ENCODE measurements at regions not wholly inside any gene's neighbourhood (a gene's known extent, or its start where the extent isn't known, plus 50 kb on each side); places are given as distances from the start of the nearest gene placed in this dataset.

DNA sequence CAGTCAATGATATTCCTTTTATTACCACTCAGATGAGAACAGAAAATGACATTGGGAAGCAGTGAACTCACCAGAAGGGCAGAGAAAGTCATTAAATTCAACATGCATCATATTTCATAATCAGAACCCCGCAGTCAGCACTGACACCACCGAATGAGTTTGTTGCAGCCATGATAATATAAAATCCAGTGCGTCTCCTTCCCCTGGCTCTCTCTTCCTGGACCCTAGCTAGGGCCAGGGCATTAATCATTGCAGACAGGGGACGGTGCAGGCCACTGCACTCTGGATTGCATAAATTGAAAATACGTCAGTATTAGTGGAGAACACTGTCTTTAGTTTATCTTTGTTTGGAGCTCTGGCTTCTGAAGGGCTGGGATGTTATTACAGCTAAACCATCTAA is 931.5 kb downstream of the TYW1 start:
- no peak overlapping the region for H2BK5ac ChIP-seq (ENCODE audit: low read depth, low read length)
- H4K8ac ChIP-seq (ENCODE audit: extremely low read depth, insufficient read depth, low read length) = no peak overlapping the region
- POLR2A ChIA-PET (ENCODE audit: partially characterized antibody) = no interaction called here
- no peak overlapping the region for H3K4me2 ChIP-seq (ENCODE audit: insufficient read depth in 1 of 2, low read depth in 2 of 2, low read length in 2 of 2)
- H4K91ac ChIP-seq (replicated peaks; ENCODE audit: insufficient read length, low read length) = no peak overlapping the region
- CTCF ChIA-PET (ENCODE audit: partially characterized antibody) = interaction anchor here (1.1 kb wide), 1 partner anchor 16 kb away, joined by 4 read pairs; no protein-coding TSS in a partner anchor
- no peak overlapping the region for H2AFZ ChIP-seq (ENCODE audit: low read length)
- no peak overlapping the region for H3K18ac ChIP-seq (ENCODE audit: extremely low read depth, low read length)
- no peaks in the 10 kb centered on the region for H3K36me3 ChIP-seq (ENCODE audit: control insufficient read depth in 2 of 4, insufficient read depth in 4 of 4, low read length in 3 of 4)
- H2BK120ac ChIP-seq (replicated peaks; ENCODE audit: low read depth, low read length) = no peak overlapping the region
- no peak overlapping the region for H3K27ac ChIP-seq (ENCODE audit: low read depth, low read length)
- no peak overlapping the region for H2BK12ac ChIP-seq (ENCODE audit: low read depth, low read length)
- H4K20me1 ChIP-seq (replicated peaks in 1 of 2; ENCODE audit: control insufficient read depth in 1 of 2, insufficient read depth in 2 of 2, low read length in 2 of 2) = no peaks in the 10 kb centered on the region
- H3K4me3 ChIP-seq (ENCODE audit: extremely low read depth in 1 of 4, insufficient read depth in 2 of 4, low read depth in 3 of 4, low read length in 4 of 4) = no peak overlapping the region
- no peak overlapping the region for H4K5ac ChIP-seq (ENCODE audit: insufficient read length, low read depth, low read length)
- H3K14ac ChIP-seq (ENCODE audit: insufficient read length) = no peak overlapping the region
- H2BK15ac ChIP-seq (ENCODE audit: low read length) = no peak overlapping the region
- no peaks in the 10 kb centered on the region for H3K79me1 ChIP-seq (ENCODE audit: low read depth, low read length)
- no peaks in the 10 kb centered on the region for H3K4me1 ChIP-seq (replicated peaks in 1 of 4; ENCODE audit: control insufficient read depth in 3 of 4, insufficient read depth in 4 of 4, low read length in 3 of 4)
- no peaks in the 10 kb centered on the region for H3K23me2 ChIP-seq (ENCODE audit: low read depth, low read length)
- FAIRE-seq (no peak), DNase-seq (ENCODE audit: low read depth in 1 of 2, low spot score in 2 of 2) (no peak)
- H2AK5ac ChIP-seq (ENCODE audit: low read depth, low read length) = no peak overlapping the region
- H3K79me2 ChIP-seq (ENCODE audit: control insufficient read depth in 1 of 2, insufficient read depth in 2 of 2, low read length in 2 of 2) = no peaks in the 10 kb centered on the region
- H3K4ac ChIP-seq (replicated peaks; ENCODE audit: insufficient read length, low read depth, low read length) = no peak overlapping the region
- no peaks in the 10 kb centered on the region for H3K27me3 ChIP-seq (replicated peaks in 1 of 4; ENCODE audit: control insufficient read depth in 3 of 4, extremely low read depth in 1 of 4, insufficient read depth in 3 of 4, low read length in 3 of 4)
- no peak overlapping the region for H3K56ac ChIP-seq (replicated peaks; ENCODE audit: insufficient read length, low read depth, low read length)
- WGBS, 2 experiments (ENCODE audit: extremely low coverage in 1 of 2, insufficient coverage in 1 of 2, insufficient read length in 1 of 2, insufficient replicate concordance in 2 of 2, low coverage in 1 of 2, low lambda C conversion rate in 2 of 2, missing lambda C conversion rate in 1 of 2) = 92% methylated on average over 5 of the region's 5 CpGs; no CpG with 5 or more reads in 1 of the 2 experiments
- no peak overlapping the region for H2BK20ac ChIP-seq (ENCODE audit: low read length)
- H3K9me3 ChIP-seq (ENCODE audit: insufficient read depth in 2 of 2, low read depth in 1 of 2, low read length in 1 of 2) = no peaks in the 10 kb centered on the region
- H3K9ac ChIP-seq (replicated peaks in 1 of 4; ENCODE audit: extremely low read depth in 1 of 4, low read depth in 3 of 4, low read length in 3 of 4) = no peak overlapping the region
- no peak overlapping the region for H3K23ac ChIP-seq (ENCODE audit: insufficient read length)
- TF ChIP-seq SUZ12 (IDR thresholded peaks at IDR 0.05; ENCODE audit: low read length) = no peak
- no peak for TF ChIP-seq MAFK (IDR thresholded peaks at IDR 0.05; ENCODE audit: low read depth, low read length)
- TF ChIP-seq, protein P1, sequence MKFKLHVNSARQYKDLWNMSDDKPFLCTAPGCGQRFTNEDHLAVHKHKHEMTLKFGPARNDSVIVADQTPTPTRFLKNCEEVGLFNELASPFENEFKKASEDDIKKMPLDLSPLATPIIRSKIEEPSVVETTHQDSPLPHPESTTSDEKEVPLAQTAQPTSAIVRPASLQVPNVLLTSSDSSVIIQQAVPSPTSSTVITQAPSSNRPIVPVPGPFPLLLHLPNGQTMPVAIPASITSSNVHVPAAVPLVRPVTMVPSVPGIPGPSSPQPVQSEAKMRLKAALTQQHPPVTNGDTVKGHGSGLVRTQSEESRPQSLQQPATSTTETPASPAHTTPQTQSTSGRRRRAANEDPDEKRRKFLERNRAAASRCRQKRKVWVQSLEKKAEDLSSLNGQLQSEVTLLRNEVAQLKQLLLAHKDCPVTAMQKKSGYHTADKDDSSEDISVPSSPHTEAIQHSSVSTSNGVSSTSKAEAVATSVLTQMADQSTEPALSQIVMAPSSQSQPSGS (IDR thresholded peaks at IDR 0.05; ENCODE audit: low read length) = no peak
- TF ChIP-seq SIX5 (IDR thresholded peaks at IDR 0.05; ENCODE audit: low read depth, low read length) = no peak
- TF ChIP-seq YY1 (IDR thresholded peaks at IDR 0.05; ENCODE audit: low read depth, low read length) = no peak
- TF ChIP-seq BACH1 (IDR thresholded peaks at IDR 0.05; ENCODE audit: low read length) = no peak
- no peak for TF ChIP-seq RAD21 (IDR thresholded peaks at IDR 0.05 in 1 of 2, conservative IDR thresholded peaks at IDR 0.05 in 1 of 2; ENCODE audit: low read depth in 2 of 2, low read length in 2 of 2)
- TF ChIP-seq POLR2AphosphoS5 (IDR thresholded peaks at IDR 0.05; ENCODE audit: low read depth, low read length) = no peak
- no peak for TF ChIP-seq HDAC6 (IDR thresholded peaks at IDR 0.05; ENCODE audit: low read depth, low read length)
- no peak for TF ChIP-seq CREB1 (IDR thresholded peaks at IDR 0.05)
- no peak for TF ChIP-seq TBP (IDR thresholded peaks at IDR 0.05; ENCODE audit: low read depth, low read length)
- TF ChIP-seq ASH2L (IDR thresholded peaks at IDR 0.05; ENCODE audit: low read length) = no peak
- TF ChIP-seq MAX (IDR thresholded peaks at IDR 0.05) = no peak
- no peak for TF ChIP-seq BRCA1 (IDR thresholded peaks at IDR 0.05; ENCODE audit: low read depth, low read length)
- TF ChIP-seq RXRA (IDR thresholded peaks at IDR 0.05; ENCODE audit: insufficient read depth, low read depth, low read length) = no peak

Data from H1 (cell line).